HG03039 (cell line): ENCODE measurements at regions not wholly inside any gene's neighbourhood (a gene's known extent, or its start where the extent isn't known, plus 50 kb on each side); places are given as distances from the start of the nearest gene placed in this dataset.
A peak's percentile ranks its signal among the peaks of the same experiment; 100 is the strongest.
"Not testable (repeated sequence)": the region's sequence is repeated elsewhere in the genome, so short reads cannot be mapped to it uniquely, and the experiment has no call there.

ENCODE experiments used
- ATAC-seq: cut with Tn5 transposase; IDR thresholded peaks from one replicate; pipeline ENCODE4 v1.9.1; 2021; ENCODE audit warnings: mild to moderate bottlenecking, moderate library complexity; ENCODE audit not compliant: unreplicated experiment

GRCh38 chr3:101946906-101947305 is 97.6 kb downstream of the NFKBIZ start:
- ATAC-seq: no peak

- no peak for ATAC-seq
Observed at GRCh38 chr3:101950510-101950909, 101.2 kb downstream of the NFKBIZ start.

- no peak for ATAC-seq
Observed at GRCh38 chr3:101950985-101951733, 101.8 kb downstream of the NFKBIZ start.

GRCh38 chr3:101954361-101954760 is 105.0 kb downstream of the NFKBIZ start:
- ATAC-seq: no peak

GRCh38 chr3:101954936-101955335 is 105.6 kb downstream of the NFKBIZ start:
- no peak for ATAC-seq

GRCh38 chr3:101962055-101962454 is 112.7 kb downstream of the NFKBIZ start:
- ATAC-seq: no peak

- no peak for ATAC-seq
Observed at GRCh38 chr3:101963902-101964362, 114.6 kb downstream of the NFKBIZ start.

GRCh38 chr3:101964861-101965260 is 115.5 kb downstream of the NFKBIZ start:
- no peak for ATAC-seq

GRCh38 chr3:101966226-101966625 is 116.9 kb downstream of the NFKBIZ start:
- ATAC-seq: no peak

- ATAC-seq: no peak
Observed at GRCh38 chr3:101970212-101970611, 120.9 kb downstream of the NFKBIZ start.

GRCh38 chr3:101970905-101971304 is 121.6 kb downstream of the NFKBIZ start:
- ATAC-seq: no peak

GRCh38 chr3:101972430-101973162 is 123.3 kb downstream of the NFKBIZ start:
- no peak for ATAC-seq

GRCh38 chr3:101973163-101973505 is 123.8 kb downstream of the NFKBIZ start:
- no peak for ATAC-seq

- not testable (repeated sequence) for ATAC-seq
Observed at GRCh38 chr3:101975415-101975814, 126.1 kb downstream of the NFKBIZ start.

GRCh38 chr3:101976473-101976872 is 127.2 kb downstream of the NFKBIZ start:
- ATAC-seq: peak; percentile 71

- no peak for ATAC-seq
Observed at GRCh38 chr3:101978348-101978747, 129.0 kb downstream of the NFKBIZ start.

GRCh38 chr3:101979033-101979432 is 129.7 kb downstream of the NFKBIZ start:
- ATAC-seq: no peak

- ATAC-seq: no peak
Observed at GRCh38 chr3:101984356-101984755, 135.0 kb downstream of the NFKBIZ start.

GRCh38 chr3:101988596-101988995 is 139.3 kb downstream of the NFKBIZ start:
- ATAC-seq: no peak

- ATAC-seq: no peak
Observed at GRCh38 chr3:101989578-101990200, 140.4 kb downstream of the NFKBIZ start.

- ATAC-seq: no peak
Observed at GRCh38 chr3:101992863-101993262, 143.5 kb downstream of the NFKBIZ start.

GRCh38 chr3:101994386-101994785 is 145.1 kb downstream of the NFKBIZ start:
- ATAC-seq: no peak
